Effector memory CD8-positive, alpha-beta T cell (primary cell): ENCODE measurements at regions not wholly inside any gene's neighbourhood (a gene's known extent, or its start where the extent isn't known, plus 50 kb on each side); places are given as distances from the start of the nearest gene placed in this dataset.

Experiments used
- ATAC-seq: fragments of 150-1000 bp; cut with Tn5 transposase; replicated peaks from 2 replicates; pipeline ENCODE4 v1.10.0; 2021; ENCODE audit warnings: mild to moderate bottlenecking, moderate library complexity
- DNase-seq, 3 experiments: peaks; one replicate each; pipeline ENCODE4 v3.0.0; 2021
- H3K27ac Mint-ChIP-seq, 2 donors: one replicate each; pipeline ENCODE4 v1.8.0; 2022; ENCODE audit warnings: mild to moderate bottlenecking in 2 of 2, mixed read lengths in 2 of 2, moderate library complexity in 2 of 2
- H3K27me3 Mint-ChIP-seq, 2 donors: one replicate each; pipeline ENCODE4 v1.8.0; 2022; ENCODE audit warnings: mixed read lengths in 2 of 2
- H3K36me3 Mint-ChIP-seq: one replicate; pipeline ENCODE4 v1.8.0; 2022; ENCODE audit warnings: mild to moderate bottlenecking, moderate library complexity, mixed read lengths; ENCODE audit not compliant: insufficient read depth
- H3K4me1 Mint-ChIP-seq, 2 donors: one replicate each; pipeline ENCODE4 v1.8.0; 2022; ENCODE audit warnings: low read depth in 2 of 2, mixed read lengths in 2 of 2
- H3K4me3 Mint-ChIP-seq, 2 donors: one replicate each; pipeline ENCODE4 v1.8.0; 2022; ENCODE audit warnings: mild to moderate bottlenecking in 2 of 2, mixed read lengths in 2 of 2, moderate library complexity in 2 of 2
- H3K9me3 Mint-ChIP-seq, 2 donors: one replicate each; pipeline ENCODE4 v1.8.0; 2022; ENCODE audit warnings: mixed read lengths in 2 of 2

GRCh38 chr18:25843791-25844190, 246.6 kb downstream of the SS18 start:
- ATAC-seq (peak; percentile 43), DNase-seq (no peak)
- H3K27me3 Mint-ChIP-seq, result peaks cover 10 to 19% of the 10 kb centered on the region in 2 donors
- peaks cover 8 to 11% of the 10 kb centered on the region in 2 donors for H3K4me1 Mint-ChIP-seq
- no peak overlapping the region for H3K27ac Mint-ChIP-seq
- H3K4me3 Mint-ChIP-seq, result peak overlapping the region; percentile 1 to 29
- H3K36me3 Mint-ChIP-seq, result no peaks in the 10 kb centered on the region
- peaks cover 0 to 5% of the 10 kb centered on the region in 2 donors for H3K9me3 Mint-ChIP-seq

GRCh38 chr18:25842665-25843064, 247.7 kb downstream of the SS18 start:
- Mint-ChIP-seq H3K4me1 (peaks cover 8 to 11% of the 10 kb centered on the region in 2 donors), H3K27me3 (peaks cover 10 to 21% of the 10 kb centered on the region in 2 donors), H3K4me3 (no peak overlapping the region), H3K36me3 (no peaks in the 10 kb centered on the region), H3K9me3 (peaks cover 0 to 5% of the 10 kb centered on the region in 2 donors), H3K27ac (no peak overlapping the region)
- DNase-seq, result no peak
- ATAC-seq, result no peak

DNA sequence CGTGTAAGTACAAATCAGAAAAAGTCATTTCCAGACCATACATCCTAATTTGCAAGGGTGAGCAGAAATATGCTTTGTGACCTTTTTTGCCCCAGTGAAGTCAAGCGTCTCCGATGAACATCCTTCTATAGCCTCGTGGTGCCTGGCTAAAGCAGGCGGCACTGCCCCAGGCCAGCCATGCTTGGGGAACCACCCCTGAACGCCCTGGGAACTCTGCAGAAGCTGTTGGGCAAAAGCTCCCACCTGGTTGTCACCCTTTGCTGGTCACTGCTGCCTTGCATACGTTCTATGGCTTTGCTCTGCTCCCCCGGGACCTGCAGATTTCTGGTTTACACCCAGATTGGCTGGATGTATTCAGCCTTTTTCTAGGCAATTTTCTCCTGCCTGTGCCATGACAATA, 256.4 kb downstream of the SS18 start:
- Mint-ChIP-seq H3K36me3 (no peaks in the 10 kb centered on the region), H3K27ac (no peak overlapping the region), H3K27me3 (peaks cover 9 to 20% of the 10 kb centered on the region in 2 donors), H3K9me3 (peaks cover 0 to under 1% of the 10 kb centered on the region in 2 donors), H3K4me1 (no peaks in the 10 kb centered on the region), H3K4me3 (no peak overlapping the region)
- no peak for ATAC-seq
- no peak for DNase-seq

GRCh38 chr18:25832001-25832604, 258.3 kb downstream of the SS18 start:
- Mint-ChIP-seq H3K27me3 (peaks cover 13 to 14% of the 10 kb centered on the region in 2 donors), H3K4me1 (no peaks in the 10 kb centered on the region), H3K27ac (no peak overlapping the region), H3K9me3 (no peaks in the 10 kb centered on the region), H3K4me3 (no peak overlapping the region), H3K36me3 (no peaks in the 10 kb centered on the region)
- DNase-seq, result peak in 2 of 3 experiments; percentile 5
- no peak for ATAC-seq

DNA sequence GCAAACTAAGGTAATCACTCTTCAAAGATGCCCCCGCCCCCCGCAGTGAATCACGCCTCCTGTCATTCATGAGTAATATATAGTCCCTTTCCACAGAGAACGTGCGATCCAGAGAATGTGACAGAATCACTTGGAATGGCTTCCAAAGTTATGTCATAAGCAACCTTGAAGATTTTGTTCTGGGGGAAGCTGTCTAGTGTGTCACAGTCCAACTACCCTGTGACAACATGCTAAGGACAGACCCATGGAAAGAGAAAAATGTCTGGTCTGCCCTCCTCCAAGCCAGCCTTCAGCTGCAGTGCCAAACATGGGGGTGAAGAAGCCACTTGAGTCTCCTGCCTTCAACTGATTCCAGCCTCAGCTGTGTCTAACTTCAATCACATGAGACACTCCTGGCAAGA, 259.1 kb downstream of the SS18 start:
- ATAC-seq, result no peak
- Mint-ChIP-seq H3K27ac (no peak overlapping the region), H3K27me3 (peaks cover 6 to 8% of the 10 kb centered on the region in 2 donors), H3K36me3 (no peaks in the 10 kb centered on the region), H3K4me3 (no peak overlapping the region), H3K4me1 (no peaks in the 10 kb centered on the region), H3K9me3 (no peaks in the 10 kb centered on the region)
- no peak for DNase-seq

DNA sequence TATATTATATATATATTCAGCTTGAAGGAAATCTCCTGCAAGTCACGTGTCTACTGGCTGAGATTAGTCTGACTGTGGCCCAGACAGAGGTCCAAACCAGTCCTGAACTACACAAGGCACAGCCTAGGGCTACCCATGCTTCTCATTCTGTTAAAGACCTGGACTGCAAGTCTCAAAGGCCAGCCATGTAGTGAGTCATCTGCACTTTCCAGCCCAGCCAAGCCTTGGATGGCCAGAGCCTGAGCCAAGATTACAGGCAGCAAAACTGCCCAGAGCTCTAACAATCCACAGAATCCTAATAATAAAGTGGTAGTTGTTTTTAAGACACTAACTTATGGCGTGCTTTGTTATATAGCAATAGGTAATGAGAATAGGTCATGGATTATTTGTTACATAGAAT, 259.6 kb downstream of the SS18 start:
- DNase-seq (no peak), ATAC-seq (no peak)
- H3K27ac Mint-ChIP-seq, result no peak overlapping the region
- no peaks in the 10 kb centered on the region for H3K4me1 Mint-ChIP-seq
- H3K27me3 Mint-ChIP-seq, result peaks cover 1 to 4% of the 10 kb centered on the region in 2 donors
- H3K9me3 Mint-ChIP-seq, result no peaks in the 10 kb centered on the region
- H3K4me3 Mint-ChIP-seq, result no peak overlapping the region
- H3K36me3 Mint-ChIP-seq, result no peaks in the 10 kb centered on the region

DNA sequence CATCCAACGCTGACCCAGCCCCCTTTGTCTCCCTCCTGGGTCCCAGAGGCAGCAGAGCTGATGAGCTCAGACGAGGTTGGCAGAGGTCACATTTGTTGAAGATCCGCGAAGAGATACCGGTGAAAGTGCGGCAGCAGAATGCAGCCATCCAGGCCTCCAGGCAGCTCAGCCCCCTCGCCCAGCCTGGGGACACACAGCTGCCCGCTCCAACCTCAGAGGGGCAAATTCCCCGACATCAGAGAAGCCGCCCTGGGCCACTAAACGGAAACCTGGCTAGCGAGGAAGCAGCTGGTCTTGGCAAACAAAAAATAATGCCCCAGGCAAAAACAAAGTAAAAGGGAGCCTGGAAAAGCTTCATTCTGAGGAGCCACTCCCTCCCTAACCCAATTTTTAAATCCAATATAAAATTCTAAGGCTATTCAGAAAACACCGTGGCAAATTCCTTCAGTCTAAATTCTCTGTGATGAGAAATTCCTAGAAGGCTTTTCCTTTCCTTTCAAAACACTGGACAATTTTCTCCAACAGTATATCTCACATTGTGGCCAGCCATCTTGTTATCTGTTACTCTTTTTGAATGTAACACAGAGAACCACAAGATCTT, 262.4 kb downstream of the SS18 start:
- no peak overlapping the region for H3K27ac Mint-ChIP-seq
- ATAC-seq, result no peak
- H3K27me3 Mint-ChIP-seq, result peaks cover 0 to 4% of the 10 kb centered on the region in 2 donors
- DNase-seq, result no peak
- no peaks in the 10 kb centered on the region for H3K36me3 Mint-ChIP-seq
- H3K4me3 Mint-ChIP-seq, result no peak overlapping the region
- no peaks in the 10 kb centered on the region for H3K9me3 Mint-ChIP-seq
- no peaks in the 10 kb centered on the region for H3K4me1 Mint-ChIP-seq

DNA sequence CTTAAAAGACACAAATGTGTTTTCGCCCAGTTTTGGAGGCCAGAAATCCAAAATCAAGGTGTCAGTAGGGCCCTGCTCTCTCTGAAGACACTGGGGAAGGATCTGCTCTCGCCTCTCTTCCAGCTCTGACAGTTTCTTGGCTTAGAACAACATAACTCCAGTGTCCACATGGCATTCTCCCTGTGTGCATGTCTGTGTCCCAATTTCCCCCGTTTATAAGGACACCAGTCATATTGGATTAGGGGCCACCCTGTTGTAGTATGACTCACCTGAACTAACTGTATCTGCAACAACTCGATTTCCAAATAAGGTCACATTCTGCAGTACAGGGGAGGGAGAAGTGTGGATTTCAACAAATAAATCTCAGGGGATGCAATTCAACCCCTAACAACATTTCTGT, 263.2 kb downstream of the SS18 start:
- H3K36me3 Mint-ChIP-seq, result no peaks in the 10 kb centered on the region
- DNase-seq (no peak), ATAC-seq (no peak)
- H3K27me3 Mint-ChIP-seq, result peaks cover 0 to 4% of the 10 kb centered on the region in 2 donors
- no peak overlapping the region for H3K4me3 Mint-ChIP-seq
- H3K4me1 Mint-ChIP-seq, result no peaks in the 10 kb centered on the region
- H3K9me3 Mint-ChIP-seq, result no peaks in the 10 kb centered on the region
- no peak overlapping the region for H3K27ac Mint-ChIP-seq

DNA sequence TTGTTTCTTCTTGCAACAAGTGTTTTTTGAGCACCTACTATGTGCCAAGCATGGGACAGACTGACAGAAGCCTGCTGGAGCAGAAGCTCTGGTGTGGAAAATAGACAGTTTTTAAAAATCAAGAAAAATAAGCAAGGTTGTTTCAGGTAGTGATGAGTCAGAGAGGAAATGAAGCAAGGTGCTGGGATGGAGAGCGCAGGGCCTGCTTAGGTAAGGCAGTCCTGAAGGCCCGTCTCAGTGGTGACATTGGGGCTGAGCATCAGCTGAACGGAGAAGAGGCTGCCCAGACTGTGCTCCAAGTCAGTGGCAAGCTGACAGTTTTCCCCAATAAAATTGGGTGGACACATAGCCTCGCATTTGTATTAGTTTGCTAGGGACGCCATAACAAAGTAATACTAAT, 263.6 kb downstream of the SS18 start:
- DNase-seq (no peak), ATAC-seq (no peak)
- Mint-ChIP-seq H3K9me3 (no peaks in the 10 kb centered on the region), H3K4me3 (no peak overlapping the region), H3K27ac (no peak overlapping the region), H3K36me3 (no peaks in the 10 kb centered on the region), H3K4me1 (no peaks in the 10 kb centered on the region), H3K27me3 (peaks cover 0 to 4% of the 10 kb centered on the region in 2 donors)

DNA sequence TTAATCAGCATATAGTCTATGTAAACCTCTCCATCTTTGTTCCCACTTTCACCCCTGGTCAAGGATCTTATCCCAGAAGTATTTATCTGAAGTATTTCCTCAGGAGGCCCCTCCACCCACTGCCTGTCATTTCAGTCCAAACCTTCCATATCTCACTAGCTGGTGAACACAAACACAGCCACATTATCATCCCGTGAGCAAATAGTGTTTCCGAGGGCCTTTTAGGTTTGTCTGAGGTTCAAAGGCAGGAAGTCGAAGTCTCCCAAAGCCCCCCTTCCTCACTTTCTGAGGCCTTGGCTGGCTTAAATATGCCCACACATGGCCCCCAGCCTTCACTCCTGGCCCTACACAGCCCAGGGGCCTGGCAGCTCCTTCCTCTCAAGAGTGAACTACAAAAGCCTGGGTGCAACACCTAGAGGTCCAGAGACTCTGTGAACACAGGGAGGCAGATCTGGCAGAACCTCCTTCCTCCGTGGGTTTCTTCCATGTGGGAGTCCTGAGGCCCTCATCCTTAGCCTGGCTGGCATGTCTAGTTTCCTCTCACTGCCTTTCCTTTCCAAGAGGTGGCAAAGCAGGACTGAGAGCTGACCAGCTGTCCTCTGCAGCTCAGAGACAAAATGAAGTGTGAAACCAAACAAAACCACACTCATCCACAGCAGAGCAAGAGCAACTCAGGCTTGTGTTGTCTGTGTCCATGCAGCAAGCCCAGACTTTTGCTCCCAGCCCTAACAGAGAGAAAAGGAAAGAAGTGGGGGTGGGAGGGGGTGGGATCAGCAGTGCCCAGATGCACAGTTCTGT, 264.2 kb downstream of the SS18 start:
- Mint-ChIP-seq H3K4me3 (no peak overlapping the region), H3K27me3 (peaks cover 0 to 10% of the 10 kb centered on the region in 2 donors), H3K9me3 (no peaks in the 10 kb centered on the region), H3K27ac (no peak overlapping the region), H3K4me1 (no peaks in the 10 kb centered on the region), H3K36me3 (no peaks in the 10 kb centered on the region)
- ATAC-seq (no peak), DNase-seq (no peak)

- Mint-ChIP-seq H3K27ac (no peak overlapping the region), H3K36me3 (no peaks in the 10 kb centered on the region)
These were observed 265.4 kb downstream of the SS18 start for GRCh38 chr18:25825056-25825455.

GRCh38 chr18:25819746-25820363, 270.6 kb downstream of the SS18 start:
- ATAC-seq, result no peak
- DNase-seq, result no peak
- no peak overlapping the region for H3K4me3 Mint-ChIP-seq
- H3K27ac Mint-ChIP-seq, result no peak overlapping the region
- no peaks in the 10 kb centered on the region for H3K36me3 Mint-ChIP-seq
- H3K9me3 Mint-ChIP-seq, result no peaks in the 10 kb centered on the region
- peaks cover 0 to 21% of the 10 kb centered on the region in 2 donors for H3K27me3 Mint-ChIP-seq
- H3K4me1 Mint-ChIP-seq, result peaks cover 6 to 9% of the 10 kb centered on the region in 2 donors

More at GRCh38 chr18:25825056-25825455, 265.4 kb downstream of the SS18 start:
- Mint-ChIP-seq H3K27me3 (peaks cover 0 to 18% of the 10 kb centered on the region in 2 donors), H3K4me1 (no peaks in the 10 kb centered on the region), H3K4me3 (no peak overlapping the region), H3K9me3 (no peaks in the 10 kb centered on the region)
- DNase-seq (no peak), ATAC-seq (no peak)

- DNase-seq (no peak), ATAC-seq (no peak)
- H3K9me3 Mint-ChIP-seq, result no peaks in the 10 kb centered on the region
- no peaks in the 10 kb centered on the region for H3K36me3 Mint-ChIP-seq
- peaks cover 0 to 21% of the 10 kb centered on the region in 2 donors for H3K27me3 Mint-ChIP-seq
- peaks cover 6 to 13% of the 10 kb centered on the region in 2 donors for H3K4me1 Mint-ChIP-seq
- no peak overlapping the region for H3K4me3 Mint-ChIP-seq
- no peak overlapping the region for H3K27ac Mint-ChIP-seq
These were observed 271.9 kb downstream of the SS18 start for GRCh38 chr18:25818505-25818904.
